HG03469 (cell line): ENCODE measurements at regions not wholly inside any gene's neighbourhood (a gene's known extent, or its start where the extent isn't known, plus 50 kb on each side); places are given as distances from the start of the nearest gene placed in this dataset.

Experiments used
- ATAC-seq: cut with Tn5 transposase; IDR thresholded peaks from one replicate; pipeline ENCODE4 v1.9.1; 2021; ENCODE audit warnings: mild to moderate bottlenecking, moderate library complexity, moderate number of reproducible peaks; ENCODE audit not compliant: unreplicated experiment

DNA sequence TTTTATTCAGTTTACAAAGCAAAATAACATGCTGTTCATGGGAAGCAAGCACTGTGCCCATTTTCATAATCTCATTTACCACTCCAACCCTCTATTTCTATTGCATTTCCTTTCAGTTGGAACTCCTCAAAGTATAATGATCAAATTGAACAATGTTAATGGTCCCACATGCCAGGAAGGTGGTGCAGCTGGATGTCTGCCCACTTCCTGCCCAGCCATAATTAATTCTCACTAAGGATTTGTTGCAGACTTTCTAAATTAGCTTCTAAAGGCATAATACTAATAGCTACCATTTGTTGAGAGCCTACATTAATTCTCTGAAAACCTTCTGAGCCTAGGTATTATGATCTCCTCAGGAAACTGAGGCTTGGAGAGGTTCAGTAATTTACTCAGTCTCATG lies 316.1 kb upstream of the TPM1 start:
- no peak for ATAC-seq

GRCh38 chr15:62727501-62727900 lies 315.0 kb upstream of the TPM1 start:
- ATAC-seq: no peak

DNA sequence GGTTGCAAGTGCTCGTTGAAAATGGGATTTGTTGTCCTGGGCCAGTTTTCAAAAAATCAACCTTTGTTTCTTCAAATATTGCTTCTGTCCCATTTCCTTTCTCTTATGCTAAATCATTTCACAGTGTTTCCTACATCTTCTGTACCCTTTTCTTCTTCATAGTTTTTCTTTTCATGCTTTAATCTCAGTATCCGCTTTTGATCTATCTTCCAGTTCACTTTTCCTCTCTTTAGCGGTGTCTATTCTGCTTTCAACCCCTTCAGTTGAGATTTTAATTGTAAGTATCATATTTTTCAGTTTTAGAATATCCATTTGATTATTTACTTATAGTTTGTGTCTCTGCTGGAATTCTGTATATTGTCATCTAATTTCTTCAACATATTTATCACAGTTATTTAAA lies 311.7 kb upstream of the TPM1 start:
- ATAC-seq: no peak

DNA sequence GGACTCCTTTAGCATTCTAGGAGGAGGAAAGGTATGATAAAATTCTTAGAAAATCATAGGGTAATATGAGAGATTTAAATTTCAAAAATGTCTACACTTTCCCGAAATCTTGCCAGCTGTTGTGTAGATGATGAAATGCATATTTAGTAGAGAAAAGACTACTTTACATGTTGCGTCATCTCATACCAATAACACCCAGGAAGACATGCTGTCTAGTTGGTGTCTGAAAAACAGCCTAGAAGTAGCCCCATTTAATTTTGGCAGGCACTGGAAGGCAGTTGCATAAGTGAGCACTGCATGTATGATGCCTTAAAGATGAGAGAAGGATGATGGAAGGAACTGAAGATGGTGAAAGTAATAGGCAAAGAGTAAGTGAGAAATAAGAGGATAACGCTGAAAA lies 310.5 kb upstream of the TPM1 start:
- no peak for ATAC-seq

DNA sequence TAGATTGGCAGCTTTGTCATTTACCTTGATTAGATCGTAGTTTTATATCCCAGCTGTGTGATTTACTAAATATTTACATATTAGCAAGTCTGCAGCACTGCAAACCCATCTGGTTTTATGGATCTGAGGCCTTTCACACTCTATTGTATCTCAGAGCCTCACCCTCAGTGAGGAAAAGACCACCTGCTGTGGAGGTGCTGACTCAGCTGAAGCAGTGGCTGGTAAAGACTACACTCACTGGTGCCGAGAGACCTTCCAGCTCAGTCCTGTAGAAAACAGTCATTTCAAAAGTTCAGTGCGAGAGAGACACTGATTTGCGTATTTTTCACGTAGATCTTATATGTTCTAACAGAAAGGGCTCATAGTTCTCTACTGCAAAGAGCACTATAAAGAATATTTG lies 307.8 kb upstream of the TPM1 start:
- ATAC-seq: no peak

DNA sequence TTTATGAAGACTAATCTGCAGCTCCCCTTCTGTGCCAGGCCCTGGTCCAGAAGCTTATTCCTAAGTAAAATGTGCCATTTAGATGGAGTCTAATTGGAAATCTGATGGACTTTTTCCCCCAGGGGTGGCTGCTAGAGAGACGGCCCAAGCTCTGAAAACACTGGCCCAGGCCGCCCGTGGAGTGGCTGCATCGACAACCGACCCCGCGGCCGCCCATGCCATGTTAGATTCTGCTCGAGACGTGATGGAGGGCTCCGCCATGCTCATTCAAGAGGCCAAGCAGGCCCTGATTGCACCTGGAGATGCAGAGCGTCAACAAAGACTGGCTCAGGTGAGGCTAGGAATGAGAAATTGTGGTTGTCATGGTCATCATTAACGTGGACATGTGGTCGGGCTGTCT lies 305.8 kb upstream of the TPM1 start:
- no peak for ATAC-seq

DNA sequence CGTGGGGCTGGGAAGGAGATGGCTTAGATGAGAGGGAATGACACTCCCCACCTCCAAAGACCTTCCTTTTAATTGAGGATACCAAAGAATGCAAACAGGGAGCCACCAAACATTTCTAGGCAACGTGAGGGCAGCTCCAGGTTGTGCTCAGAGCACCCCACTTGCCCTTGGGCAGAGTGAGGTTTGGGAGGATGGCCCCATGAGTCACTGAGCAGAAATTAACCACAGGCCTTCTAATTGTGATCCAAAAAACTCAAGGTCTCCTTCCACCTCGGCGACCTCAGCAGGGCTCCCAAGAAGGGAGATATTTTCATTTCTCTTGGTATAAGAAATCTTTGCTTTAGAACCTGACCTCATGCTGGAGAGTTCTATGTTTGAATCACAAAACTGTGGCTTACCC lies 305.0 kb upstream of the TPM1 start:
- ATAC-seq: no peak

GRCh38 chr15:62739082-62739481 lies 303.5 kb upstream of the TPM1 start:
- ATAC-seq: no peak

DNA sequence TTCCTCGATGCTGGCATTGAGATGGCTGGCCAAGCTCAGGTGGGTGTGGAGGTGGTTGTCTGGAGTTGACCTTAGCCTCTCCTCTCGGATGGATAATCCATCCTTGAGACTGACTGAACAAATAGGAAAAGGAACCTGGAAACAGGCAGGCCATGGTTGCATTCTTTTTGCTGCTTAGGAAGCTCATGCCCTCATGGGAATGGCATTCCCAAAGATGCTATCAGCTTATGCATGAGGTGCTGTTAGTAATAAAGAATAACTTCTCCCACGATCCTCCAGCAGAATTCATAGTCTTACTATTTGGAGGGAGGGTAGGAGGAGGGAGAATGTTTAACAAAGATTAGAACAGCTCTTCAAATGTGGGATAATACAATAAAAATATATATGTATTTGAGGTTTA lies 303.0 kb upstream of the TPM1 start:
- no peak for ATAC-seq

- ATAC-seq: no peak
These were observed 302.2 kb upstream of the TPM1 start for GRCh38 chr15:62740141-62741004.

DNA sequence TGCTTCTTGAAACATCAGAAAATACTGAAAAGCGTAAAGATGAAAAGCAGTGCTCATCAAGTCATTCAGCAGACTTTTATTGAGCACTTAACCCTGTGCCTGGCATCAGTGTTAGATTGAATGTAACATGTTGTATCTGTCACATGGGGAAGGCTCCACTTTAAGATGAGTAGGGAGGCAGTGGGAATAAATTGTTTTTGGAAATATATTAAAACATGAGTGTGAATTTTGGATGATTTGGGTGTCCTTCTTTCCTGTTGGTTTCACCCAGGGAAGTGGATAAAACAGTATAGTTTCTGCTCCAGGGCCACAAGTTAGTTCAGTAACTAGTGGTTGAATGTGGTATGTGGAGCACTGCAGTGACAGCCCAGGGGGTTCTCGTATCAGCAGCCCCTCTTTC lies 301.4 kb upstream of the TPM1 start:
- no peak for ATAC-seq

GRCh38 chr15:62742409-62743171 lies 300.0 kb upstream of the TPM1 start:
- no peak for ATAC-seq

- ATAC-seq: no peak
These were observed 296.8 kb upstream of the TPM1 start for GRCh38 chr15:62745621-62746225.

DNA sequence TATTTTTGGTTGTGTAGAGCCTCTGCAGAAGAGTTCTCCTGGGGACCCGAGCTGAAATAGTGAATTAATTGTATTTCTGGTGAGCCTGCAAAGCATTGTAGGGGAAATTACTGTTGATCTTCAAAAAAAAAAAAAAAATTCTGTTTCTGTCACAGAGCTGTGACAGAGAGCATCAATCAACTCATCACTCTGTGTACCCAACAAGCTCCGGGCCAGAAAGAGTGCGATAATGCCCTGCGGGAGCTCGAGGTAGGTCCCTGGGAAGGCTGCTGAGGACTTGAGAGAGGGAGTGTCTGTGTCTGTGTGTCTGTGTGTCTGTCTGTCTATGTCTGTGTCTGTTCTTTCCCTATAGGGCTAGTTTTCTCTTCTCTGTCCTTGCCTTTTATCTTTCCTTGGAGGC lies 294.4 kb upstream of the TPM1 start:
- no peak for ATAC-seq

- no peak for ATAC-seq
These were observed 293.3 kb upstream of the TPM1 start for GRCh38 chr15:62749036-62749815.

- ATAC-seq: no peak
These were observed 292.1 kb upstream of the TPM1 start for GRCh38 chr15:62750471-62750870.

GRCh38 chr15:62752657-62753517 lies 289.7 kb upstream of the TPM1 start:
- no peak for ATAC-seq

GRCh38 chr15:62753518-62754221 lies 288.9 kb upstream of the TPM1 start:
- no peak for ATAC-seq

DNA sequence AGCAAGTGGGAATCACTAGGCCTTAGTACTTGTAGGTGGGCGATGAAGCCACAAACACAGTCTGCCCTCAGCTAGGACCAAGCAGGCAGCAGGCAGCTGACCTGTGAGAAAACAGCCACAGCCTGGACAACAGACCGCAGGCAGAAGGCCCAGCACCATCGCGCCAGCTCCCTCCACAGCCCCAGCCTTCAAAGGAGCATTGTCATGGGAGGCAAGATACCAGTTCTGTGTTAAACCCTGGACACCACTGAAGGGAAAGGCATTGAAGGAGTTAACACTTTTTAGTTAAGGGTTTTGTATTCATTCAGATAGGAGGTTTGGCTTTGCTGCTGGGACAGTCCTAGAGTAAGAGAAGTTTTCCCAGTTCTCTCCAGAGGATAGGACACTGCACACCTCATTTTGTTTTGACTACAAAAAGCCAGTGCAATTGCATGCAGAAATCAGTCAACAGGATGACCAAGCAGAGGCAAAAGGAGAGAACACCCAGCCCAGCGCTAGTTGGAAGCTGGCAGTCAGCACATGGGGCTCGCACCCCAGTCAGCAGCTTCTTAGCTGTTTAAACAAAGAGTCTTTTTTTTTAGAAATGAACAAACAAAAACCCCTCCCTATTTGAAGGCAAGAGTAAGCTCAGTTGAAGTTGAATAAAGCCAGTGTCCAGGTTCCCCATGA lies 286.1 kb upstream of the TPM1 start:
- no peak for ATAC-seq
